A549 (cell line): ENCODE measurements at regions not wholly inside any gene's neighbourhood (a gene's known extent, or its start where the extent isn't known, plus 50 kb on each side); places are given as distances from the start of the nearest gene placed in this dataset.

Experiments
- BHLHE40 ChIP-seq: IDR thresholded peaks from 2 replicates; pipeline ENCODE4 v1.6.1; 2012; ENCODE audit warnings: low read depth, low read length, inconsistent platforms
- CHD2 ChIP-seq: fragments of 150-350 bp; IDR thresholded peaks from 2 replicates; pipeline ENCODE4 v1.6.1; 2014; ENCODE audit warnings: low read length; ENCODE audit not compliant: partially characterized antibody
- KDM1A ChIP-seq: fragments of 200-600 bp; sonication (generic); IDR thresholded peaks from 2 replicates; pipeline ENCODE4 v1.6.1; 2016; ENCODE audit warnings: low read depth, mild to moderate bottlenecking
- PHF8 ChIP-seq: fragments of 200-600 bp; sonication (generic); IDR thresholded peaks from 2 replicates; pipeline ENCODE4 v1.6.1; 2016; ENCODE audit warnings: low read depth, mild to moderate bottlenecking, antibody characterized with exemption, moderate library complexity, borderline replicate concordance
- POLR2A ChIP-seq: IDR thresholded peaks from 2 replicates; pipeline ENCODE4 v1.6.1; 2012; ENCODE audit warnings: mild to moderate bottlenecking, low read length
- RCOR1 ChIP-seq: fragments of 150-350 bp; IDR thresholded peaks from 2 replicates; pipeline ENCODE4 v1.6.1; 2014; ENCODE audit warnings: antibody characterized with exemption, low read length, low read depth
- SMC3 ChIP-seq: fragments of >200 bp; sonication (Bioruptor Twin); formaldehyde crosslinking; IDR thresholded peaks from 3 replicates; pipeline ENCODE4 v1.6.1; 2018; ENCODE audit warnings: inconsistent platforms
- TF ChIP-seq, protein P1 (sequence below): fragments of 450-650 bp; IDR thresholded peaks from 2 replicates; pipeline ENCODE4 v1.6.1; 2014; ENCODE audit warnings: antibody characterized with exemption
- TF ChIP-seq, protein P2 (sequence below): fragments of >200 bp; sonication (Bioruptor Twin); formaldehyde crosslinking; IDR thresholded peaks from 3 replicates; pipeline ENCODE4 v1.5.1; 2016
- TF ChIP-seq, protein P3 (sequence below): fragments of 200-600 bp; sonication (generic); IDR thresholded peaks from 2 replicates; pipeline ENCODE4 v1.6.1; 2016; ENCODE audit warnings: antibody characterized with exemption, mild to moderate bottlenecking, moderate library complexity
- TF ChIP-seq, protein P4 (sequence below): fragments of >200 bp; sonication (Bioruptor Twin); formaldehyde crosslinking; IDR thresholded peaks from 2 replicates; pipeline ENCODE4 v1.6.1; 2016

DNA sequence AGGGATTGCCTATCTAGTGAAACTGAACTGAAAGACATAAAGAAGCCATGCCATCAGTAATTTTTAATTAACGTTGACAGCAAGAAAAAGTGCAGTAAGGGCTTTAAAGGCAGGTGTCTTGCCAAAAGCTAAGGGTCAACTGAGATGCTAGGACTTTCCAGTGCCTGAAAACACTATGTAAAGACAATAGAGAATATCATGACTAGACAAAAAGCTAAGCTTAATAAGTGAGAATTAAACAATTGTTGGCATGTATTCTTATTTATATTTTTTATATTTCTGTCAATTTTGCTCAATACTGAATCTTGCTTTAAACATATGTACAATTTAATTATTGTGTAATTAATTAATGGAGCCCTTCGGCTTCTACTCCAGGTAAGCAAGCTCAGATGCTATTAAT, 803.1 kb downstream of the IGSF11 start:
- no peak for TF ChIP-seq POLR2A
- TF ChIP-seq, protein P1, sequence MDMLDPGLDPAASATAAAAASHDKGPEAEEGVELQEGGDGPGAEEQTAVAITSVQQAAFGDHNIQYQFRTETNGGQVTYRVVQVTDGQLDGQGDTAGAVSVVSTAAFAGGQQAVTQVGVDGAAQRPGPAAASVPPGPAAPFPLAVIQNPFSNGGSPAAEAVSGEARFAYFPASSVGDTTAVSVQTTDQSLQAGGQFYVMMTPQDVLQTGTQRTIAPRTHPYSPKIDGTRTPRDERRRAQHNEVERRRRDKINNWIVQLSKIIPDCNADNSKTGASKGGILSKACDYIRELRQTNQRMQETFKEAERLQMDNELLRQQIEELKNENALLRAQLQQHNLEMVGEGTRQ = no peak
- TF ChIP-seq, protein P2, sequence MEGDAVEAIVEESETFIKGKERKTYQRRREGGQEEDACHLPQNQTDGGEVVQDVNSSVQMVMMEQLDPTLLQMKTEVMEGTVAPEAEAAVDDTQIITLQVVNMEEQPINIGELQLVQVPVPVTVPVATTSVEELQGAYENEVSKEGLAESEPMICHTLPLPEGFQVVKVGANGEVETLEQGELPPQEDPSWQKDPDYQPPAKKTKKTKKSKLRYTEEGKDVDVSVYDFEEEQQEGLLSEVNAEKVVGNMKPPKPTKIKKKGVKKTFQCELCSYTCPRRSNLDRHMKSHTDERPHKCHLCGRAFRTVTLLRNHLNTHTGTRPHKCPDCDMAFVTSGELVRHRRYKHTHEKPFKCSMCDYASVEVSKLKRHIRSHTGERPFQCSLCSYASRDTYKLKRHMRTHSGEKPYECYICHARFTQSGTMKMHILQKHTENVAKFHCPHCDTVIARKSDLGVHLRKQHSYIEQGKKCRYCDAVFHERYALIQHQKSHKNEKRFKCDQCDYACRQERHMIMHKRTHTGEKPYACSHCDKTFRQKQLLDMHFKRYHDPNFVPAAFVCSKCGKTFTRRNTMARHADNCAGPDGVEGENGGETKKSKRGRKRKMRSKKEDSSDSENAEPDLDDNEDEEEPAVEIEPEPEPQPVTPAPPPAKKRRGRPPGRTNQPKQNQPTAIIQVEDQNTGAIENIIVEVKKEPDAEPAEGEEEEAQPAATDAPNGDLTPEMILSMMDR = no peak
- TF ChIP-seq PHF8 = no peak
- TF ChIP-seq SMC3 = no peak
- no peak for TF ChIP-seq RCOR1
- TF ChIP-seq KDM1A = no peak
- TF ChIP-seq, protein P3, sequence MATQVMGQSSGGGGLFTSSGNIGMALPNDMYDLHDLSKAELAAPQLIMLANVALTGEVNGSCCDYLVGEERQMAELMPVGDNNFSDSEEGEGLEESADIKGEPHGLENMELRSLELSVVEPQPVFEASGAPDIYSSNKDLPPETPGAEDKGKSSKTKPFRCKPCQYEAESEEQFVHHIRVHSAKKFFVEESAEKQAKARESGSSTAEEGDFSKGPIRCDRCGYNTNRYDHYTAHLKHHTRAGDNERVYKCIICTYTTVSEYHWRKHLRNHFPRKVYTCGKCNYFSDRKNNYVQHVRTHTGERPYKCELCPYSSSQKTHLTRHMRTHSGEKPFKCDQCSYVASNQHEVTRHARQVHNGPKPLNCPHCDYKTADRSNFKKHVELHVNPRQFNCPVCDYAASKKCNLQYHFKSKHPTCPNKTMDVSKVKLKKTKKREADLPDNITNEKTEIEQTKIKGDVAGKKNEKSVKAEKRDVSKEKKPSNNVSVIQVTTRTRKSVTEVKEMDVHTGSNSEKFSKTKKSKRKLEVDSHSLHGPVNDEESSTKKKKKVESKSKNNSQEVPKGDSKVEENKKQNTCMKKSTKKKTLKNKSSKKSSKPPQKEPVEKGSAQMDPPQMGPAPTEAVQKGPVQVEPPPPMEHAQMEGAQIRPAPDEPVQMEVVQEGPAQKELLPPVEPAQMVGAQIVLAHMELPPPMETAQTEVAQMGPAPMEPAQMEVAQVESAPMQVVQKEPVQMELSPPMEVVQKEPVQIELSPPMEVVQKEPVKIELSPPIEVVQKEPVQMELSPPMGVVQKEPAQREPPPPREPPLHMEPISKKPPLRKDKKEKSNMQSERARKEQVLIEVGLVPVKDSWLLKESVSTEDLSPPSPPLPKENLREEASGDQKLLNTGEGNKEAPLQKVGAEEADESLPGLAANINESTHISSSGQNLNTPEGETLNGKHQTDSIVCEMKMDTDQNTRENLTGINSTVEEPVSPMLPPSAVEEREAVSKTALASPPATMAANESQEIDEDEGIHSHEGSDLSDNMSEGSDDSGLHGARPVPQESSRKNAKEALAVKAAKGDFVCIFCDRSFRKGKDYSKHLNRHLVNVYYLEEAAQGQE = no peak
- no peak for TF ChIP-seq BHLHE40
- TF ChIP-seq, protein P4, sequence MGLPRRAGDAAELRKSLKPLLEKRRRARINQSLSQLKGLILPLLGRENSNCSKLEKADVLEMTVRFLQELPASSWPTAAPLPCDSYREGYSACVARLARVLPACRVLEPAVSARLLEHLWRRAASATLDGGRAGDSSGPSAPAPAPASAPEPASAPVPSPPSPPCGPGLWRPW = no peak
- no peak for TF ChIP-seq CHD2
